Right renal pelvis (tissue), 4 donors: ENCODE measurements at regions not wholly inside any gene's neighbourhood (a gene's known extent, or its start where the extent isn't known, plus 50 kb on each side); places are given as distances from the start of the nearest gene placed in this dataset.

Source experiments
- DNase-seq, 4 donors: peaks; one replicate each; pipeline ENCODE4 v3.0.0-alpha.2; 2013; ENCODE audit warnings: low read depth in 4 of 4, low spot score in 3 of 4, missing footprints in 1 of 4

DNA sequence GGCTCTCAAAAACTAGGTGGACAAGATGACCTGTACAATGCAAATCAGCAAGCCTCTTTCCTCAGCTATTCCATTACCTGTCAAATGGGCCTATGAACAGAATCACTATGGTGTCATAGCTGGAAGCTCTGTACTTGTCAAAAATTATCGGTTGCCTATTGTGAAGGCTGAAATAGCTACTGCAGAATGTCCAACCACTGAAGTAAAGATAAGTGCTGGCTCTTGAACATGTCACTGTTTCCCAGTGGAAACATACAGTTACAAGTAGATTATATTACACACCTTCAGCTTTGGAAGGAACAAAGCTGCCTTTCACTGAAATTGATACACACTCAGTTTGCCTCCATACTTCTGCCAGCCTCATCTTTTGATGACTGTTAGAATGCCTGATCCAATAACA, 55.5 kb upstream of the PCDH9 start:
- no peak for DNase-seq

DNA sequence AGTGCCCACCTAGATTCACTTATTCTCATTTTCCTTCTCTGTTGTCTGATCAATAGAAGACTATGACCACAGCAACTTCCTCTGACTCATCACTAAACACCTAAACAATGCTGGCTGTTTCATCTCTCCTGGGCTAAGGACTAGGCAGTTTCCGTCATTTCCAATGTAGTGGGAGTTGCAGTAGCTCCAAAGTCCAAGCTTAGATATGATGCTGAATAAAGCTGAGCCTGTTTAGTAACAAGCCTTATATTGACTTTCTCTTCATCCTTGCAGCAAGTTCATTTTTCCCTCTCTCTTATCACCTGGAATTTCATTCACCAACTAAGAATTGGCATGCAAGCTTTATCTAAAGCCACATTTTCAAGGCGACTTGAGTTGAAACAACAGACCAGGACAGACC, 53.5 kb upstream of the PCDH9 start:
- no peak for DNase-seq

GRCh38 chr13:67281466-67281865, 51.3 kb upstream of the PCDH9 start:
- no peak for DNase-seq
